ENCODE measurements at regions not wholly inside any gene's neighbourhood (a gene's known extent, or its start where the extent isn't known, plus 50 kb on each side); places are given as distances from the start of the nearest gene placed in this dataset.
A peak's percentile ranks its signal among the peaks of the same experiment; 100 is the strongest.

DNA sequence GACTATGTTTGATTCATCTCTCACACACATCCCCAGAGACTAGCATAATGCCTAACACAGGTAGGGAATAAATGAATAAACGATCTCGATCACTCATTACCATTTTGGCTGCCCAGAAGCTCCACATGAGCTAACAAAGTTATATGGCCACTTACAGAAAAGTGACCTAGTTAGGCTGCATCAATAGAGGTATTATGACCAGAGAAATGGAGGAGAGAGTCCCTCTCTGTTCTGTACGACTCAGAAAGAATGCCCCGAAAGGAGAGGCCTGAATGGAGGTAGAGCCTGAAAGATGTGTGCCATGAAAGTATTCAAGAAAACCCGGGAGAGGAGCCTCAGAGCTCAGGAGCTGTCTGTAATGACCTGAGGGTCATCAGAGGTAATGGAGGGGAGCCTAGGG lies 208.2 kb upstream of the GRIK3 start:
- DNase-seq (ENCODE audit: low spot score), result no peak

DNA sequence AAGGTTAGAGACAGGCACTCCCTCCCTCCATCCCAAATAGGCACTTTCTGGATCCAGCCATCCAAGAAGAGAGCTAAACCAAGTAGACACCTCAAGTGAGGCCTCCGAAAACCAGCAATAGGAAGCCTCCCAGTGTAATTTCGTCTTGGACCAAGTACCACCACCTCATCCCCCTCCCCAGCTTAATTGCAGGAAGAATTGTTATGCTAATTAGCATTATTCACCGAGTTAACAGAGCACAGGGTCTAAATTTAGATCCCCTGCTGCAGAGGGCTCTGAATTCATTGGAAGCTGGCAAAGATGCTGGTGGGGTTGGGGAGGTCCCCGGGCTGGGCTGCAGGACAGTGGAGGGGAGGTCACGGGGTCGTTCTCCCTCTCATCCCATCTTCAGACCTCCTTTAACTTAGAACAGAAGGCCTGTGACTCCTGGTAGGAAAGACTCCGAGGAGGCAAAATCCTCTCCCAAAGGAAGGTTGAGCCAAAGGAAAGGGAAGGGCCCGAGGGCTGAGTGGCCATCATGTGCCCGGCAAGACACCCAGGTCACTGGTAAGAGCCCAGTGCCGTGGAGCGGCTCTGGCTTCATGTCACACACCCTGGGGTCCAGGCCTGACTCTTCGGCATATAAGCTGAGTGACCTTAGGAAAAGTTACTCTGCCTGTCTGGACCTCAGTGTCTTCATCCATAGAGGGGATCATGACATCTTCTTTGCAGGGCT lies 209.2 kb upstream of the GRIK3 start:
- no peak for DNase-seq (ENCODE audit: low spot score)

DNA sequence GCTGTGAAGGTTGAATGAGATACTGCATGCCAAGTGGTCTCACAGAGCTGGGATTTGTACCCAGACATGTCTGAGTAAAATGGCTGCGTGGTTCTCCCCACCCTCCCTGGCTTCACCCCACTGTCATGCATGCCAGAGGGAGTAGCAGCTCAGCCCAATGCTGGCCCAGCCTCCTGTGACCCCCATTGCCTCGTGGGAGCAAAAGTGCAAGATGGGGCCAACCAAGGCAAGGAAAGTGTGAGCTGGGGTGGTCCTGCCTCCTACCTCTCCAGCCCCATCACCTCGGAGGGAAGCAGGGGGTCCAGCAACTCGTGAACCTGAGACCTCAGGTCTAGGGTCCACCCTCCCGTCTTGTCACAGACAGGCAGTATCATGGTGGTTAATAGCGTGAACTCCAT lies 209.8 kb upstream of the GRIK3 start:
- DNase-seq (ENCODE audit: low spot score), result no peak

- no peak for DNase-seq (ENCODE audit: low spot score)
Observed at GRCh38 chr1:37244815-37245214, 210.5 kb upstream of the GRIK3 start.

GRCh38 chr1:37246631-37247030 lies 212.3 kb upstream of the GRIK3 start:
- no peak for DNase-seq (ENCODE audit: low spot score)

DNA sequence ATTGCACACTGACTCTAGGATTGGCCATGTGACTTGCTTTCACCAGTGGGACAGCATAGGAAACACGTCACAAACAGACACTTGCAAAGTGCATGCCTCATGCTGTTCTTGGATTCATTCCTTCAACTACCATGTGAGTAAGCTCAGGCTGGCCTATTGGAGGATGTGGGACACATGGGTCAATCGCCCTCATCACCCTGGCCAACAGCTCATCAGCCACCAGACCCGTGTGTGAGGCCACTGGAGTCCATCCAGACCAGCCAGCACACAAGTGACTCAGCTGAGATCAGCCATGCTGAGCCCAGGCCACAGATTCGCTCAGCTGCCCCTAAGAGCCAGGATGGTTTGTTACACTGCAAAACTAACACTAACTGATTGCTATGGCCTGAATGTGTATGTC lies 216.1 kb upstream of the GRIK3 start:
- no peak for DNase-seq (ENCODE audit: low spot score)

GRCh38 chr1:37255136-37255795 lies 219.1 kb upstream of the ZC3H12A start:
- DNase-seq (ENCODE audit: low spot score), result peak; percentile 34

DNA sequence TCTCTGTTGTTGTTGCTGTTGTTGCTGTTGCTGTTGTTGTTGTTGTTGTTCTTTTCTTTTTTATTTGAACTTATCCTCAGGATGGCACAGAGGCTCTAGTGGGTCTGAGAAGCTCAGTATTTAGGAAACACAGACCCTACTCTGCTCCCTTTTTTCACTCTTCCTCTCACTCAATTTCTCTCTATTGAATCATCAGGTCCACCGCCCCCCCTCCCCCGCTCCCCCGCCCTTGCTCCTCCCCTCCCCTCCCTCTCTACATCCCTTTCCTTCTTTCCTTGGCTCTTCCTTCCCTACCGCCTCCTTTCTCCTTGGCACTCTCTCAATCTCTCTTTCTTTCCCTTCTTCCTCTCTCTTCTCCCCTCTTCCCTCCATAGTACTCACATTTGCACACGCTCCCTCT lies 218.5 kb upstream of the ZC3H12A start:
- no peak for DNase-seq (ENCODE audit: low spot score)

DNA sequence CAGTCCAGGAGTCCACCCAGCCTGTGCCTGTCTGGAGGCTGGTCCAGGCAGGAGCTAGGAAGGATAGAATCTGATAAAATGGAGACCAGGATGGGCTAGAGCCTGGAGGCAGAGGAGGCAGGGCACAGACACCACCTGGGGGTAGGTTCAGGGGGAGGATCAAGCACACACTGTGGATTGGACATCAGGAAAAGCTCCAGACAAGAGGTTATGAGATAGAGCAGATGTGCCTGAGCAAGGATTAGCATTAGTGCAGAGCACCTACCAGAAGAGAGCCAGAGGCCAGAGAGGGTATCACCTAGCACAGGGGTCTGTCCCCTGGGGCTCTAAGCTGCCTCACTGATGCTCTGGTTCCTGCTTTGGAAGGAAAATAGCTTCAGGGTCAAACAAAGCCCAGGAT lies 216.7 kb upstream of the ZC3H12A start:
- DNase-seq (ENCODE audit: low spot score), result no peak

DNA sequence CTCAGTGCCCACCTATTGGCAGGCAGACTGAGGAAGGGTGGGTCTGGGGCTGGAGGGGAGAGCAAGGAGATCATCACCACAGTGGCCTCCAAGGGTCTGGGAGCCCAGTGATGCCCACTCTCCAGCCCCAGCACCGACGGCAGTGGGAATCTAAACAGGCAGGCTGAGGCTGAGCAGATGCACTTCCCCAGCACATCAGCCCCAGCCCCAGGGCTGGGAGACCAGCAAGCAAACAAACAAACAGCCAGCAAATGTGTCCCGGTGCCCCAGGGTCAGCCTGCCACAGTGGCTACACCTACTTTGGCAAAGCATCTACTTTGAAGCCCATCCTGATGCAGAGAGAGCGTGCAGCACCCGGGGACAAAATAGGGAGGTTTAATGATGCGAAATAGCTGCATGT lies 216.3 kb upstream of the ZC3H12A start:
- DNase-seq (ENCODE audit: low spot score), result no peak

DNA sequence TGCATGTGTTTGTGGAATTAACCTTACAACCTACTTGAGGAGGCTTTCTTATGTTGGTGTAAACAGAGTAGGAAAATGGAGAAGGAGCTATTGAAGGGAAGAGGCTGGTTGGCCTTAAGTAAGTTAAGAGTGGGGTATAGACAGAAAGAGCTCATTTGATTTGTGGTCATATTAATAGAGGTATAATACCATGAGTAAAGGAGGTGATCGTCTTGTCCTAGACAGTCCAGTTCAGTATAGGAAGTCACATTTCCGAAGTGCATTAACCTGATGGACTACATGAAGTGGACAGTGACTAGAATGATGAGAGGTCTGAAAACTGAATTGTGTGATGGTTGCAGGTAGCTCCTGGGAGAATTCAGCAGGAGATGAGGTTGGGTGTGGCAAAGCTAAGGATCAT lies 215.4 kb upstream of the ZC3H12A start:
- no peak for DNase-seq (ENCODE audit: low spot score)

DNA sequence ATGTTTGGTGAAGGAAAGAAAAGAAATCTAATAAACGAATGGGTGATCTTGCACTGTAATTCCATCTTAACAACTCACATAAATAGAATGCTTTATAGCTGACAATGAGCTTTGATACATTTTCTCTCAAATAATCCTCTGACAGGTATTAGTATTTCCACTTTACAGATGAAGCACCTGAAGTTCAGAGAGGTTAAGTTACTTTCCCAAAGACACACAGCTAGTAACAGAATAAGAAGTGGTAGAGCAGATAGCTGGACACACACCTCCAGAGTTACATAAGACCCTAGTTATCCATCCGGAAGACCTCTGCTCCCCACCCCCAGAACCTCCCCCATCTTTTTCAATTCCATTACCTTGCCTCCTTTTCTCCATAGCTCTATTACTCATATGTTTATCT lies 213.3 kb upstream of the ZC3H12A start:
- DNase-seq (ENCODE audit: low spot score), result no peak

DNA sequence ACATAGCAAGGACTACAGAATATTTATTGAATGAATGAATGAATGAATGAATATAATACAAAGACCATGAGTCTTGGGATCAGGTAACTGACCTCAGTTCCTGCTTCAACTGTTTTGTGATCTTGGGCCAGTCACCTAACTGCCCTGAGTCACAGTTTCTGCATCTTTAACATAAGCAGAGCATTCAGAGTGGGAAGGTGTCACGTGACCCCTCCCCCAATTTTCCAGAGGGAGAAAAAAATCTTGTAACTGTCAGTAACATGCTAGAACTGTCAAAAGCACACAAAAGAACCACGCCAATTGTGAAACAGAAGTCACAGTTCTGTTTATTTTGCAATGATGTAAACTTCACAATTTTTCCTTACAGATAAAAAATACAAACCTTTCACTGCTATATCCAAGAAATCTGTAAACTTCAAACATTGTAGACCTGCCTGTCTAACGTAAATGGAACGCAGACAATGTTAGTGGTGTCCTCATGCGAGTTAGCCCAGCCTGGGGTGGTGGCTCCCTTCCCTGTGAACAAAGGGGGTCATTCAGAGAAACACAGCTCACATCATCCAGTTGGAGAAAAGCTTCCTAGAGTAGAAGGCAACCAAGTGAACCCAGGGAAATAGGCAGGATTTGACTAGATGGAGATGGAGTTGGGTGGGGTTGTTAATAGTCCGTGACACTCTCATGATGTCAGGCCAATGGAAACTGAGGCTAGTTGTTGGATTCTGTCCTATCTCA lies 211.8 kb upstream of the ZC3H12A start:
- DNase-seq (ENCODE audit: low spot score), result no peak

DNA sequence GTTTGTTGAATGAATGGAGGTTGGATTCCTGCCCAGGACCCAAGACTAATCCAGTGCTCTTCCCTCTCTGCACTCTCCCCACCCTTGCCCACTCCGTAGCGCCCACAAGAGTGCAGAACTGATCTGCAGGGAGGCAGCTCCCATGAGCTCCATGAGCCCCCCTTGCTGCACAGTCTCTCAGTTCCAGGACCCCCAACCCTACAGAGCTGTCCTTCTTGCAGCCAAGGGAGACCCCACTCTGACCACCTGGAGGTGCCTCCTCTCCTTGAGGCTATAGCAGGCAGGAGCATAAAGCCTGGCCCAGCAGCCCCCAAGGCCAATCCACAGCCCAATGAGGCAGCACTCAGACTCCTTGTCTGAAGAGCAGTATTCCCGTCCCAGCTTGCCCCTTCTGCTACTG lies 209.2 kb upstream of the ZC3H12A start:
- no peak for DNase-seq (ENCODE audit: low spot score)

- DNase-seq (ENCODE audit: low spot score), result no peak
Observed at GRCh38 chr1:37265786-37266667, 208.4 kb upstream of the ZC3H12A start.

DNA sequence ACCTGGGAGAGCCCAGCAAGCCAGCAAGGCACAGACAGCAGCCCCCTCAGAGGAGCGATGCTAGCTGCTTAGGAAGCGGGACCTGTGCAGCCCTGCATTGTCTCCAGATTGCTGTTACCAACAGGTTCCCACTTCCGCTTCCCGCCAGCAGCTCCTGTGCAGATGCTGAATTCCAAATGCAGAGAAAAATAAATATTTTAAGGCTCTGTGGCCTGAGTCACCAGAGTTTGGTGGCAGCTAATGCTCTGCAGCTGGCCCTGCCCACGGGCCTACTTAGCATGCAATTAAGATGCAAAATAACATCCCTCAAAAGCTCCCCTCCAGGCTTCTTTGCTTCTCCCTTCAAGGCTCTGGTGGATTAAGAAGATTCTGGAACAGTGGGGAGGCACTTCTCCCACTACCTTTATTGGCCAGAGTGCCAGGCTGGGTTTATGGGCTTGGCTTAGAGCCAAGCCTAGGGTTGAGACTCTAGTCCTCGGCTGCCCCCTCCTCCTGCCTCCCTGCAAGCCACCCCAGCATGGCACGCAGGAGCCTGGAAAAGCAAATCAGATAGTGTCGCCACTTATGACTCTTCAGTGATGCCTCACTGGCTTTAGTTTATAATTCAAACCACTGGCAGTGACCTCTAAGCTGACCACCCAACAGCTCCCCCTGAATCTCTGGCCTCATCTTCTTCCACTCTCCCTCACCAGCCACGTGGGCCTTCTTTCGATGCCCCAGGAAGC lies 207.1 kb upstream of the ZC3H12A start:
- no peak for DNase-seq (ENCODE audit: low spot score)

GRCh38 chr1:37270639-37271038 lies 203.7 kb upstream of the ZC3H12A start:
- no peak for DNase-seq (ENCODE audit: low spot score)

GRCh38 chr1:37272626-37273025 lies 201.8 kb upstream of the ZC3H12A start:
- no peak for DNase-seq (ENCODE audit: low spot score)

GRCh38 chr1:37274486-37274885 lies 199.9 kb upstream of the ZC3H12A start:
- no peak for DNase-seq (ENCODE audit: low spot score)

DNA sequence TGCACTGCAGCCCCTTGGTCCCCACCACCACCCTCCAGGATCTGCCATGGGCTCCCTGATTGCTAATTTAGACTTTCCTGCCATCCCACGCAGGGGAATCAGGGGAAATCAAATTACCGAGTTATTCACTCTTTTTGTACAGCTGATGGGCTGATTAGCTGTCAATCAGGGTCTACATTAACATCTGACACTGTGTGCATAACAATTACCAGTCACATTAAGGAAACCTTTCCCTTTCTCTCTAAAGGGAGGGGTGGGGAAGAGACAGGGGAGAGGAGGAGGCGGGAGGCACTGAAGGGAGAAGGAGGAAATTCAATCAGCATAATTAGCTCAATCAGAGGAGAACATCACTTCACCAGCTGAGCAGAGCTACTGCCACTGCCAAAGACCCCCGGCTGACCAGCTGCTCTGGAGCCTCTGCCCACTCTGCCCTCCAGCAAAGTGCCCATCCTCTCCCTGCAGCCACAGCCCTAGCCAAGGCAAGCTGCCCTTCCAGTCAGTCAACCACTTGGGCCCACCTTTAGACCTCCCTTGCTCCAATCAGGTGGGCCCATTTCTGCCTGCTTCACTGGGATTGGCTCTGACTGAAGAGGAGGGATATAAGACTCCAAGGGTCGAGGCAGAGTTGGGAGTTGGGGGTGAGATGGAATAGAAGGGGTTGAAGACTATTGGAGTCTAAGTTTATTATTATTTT lies 199.3 kb upstream of the ZC3H12A start:
- no peak for DNase-seq (ENCODE audit: low spot score)

DNA sequence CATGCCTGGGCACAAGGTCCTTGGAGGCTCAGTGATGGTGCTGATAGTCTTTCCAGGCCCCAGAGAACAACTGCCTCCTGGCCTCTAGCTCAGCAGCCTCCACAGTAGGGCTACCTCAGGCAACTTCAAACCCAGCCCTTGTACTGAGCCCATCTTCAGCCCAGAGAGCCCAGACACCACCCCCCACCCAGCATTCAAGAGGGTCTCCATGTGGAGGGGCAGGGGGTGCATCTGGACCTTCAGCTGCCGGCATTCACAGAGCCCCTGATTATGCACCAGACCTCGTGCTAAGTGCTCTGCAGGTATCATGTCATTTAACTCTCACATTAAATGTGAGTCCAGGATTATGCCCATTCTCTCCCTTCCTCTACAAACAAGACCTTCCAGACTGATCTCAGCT lies 197.0 kb upstream of the ZC3H12A start:
- DNase-seq (ENCODE audit: low spot score), result no peak

All from COLO829 (cell line).